MV-4-11 (cell line): ENCODE measurements at regions not wholly inside any gene's neighbourhood (a gene's known extent, or its start where the extent isn't known, plus 50 kb on each side); places are given as distances from the start of the nearest gene placed in this dataset.
"Not testable (repeated sequence)": the region's sequence is repeated elsewhere in the genome, so short reads cannot be mapped to it uniquely, and the experiment has no call there.

Experiments used
- DNase-seq: peaks from one replicate; lab custom pipeline; 2025; lab: John Stamatoyannopoulos, UW

- no peak for DNase-seq
These were observed 1588.5 kb upstream of the PIK3C3 start for GRCh38 chr18:40366521-40366920.

GRCh38 chr18:40365526-40365925 lies 1589.5 kb upstream of the PIK3C3 start:
- peak; percentile 17 for DNase-seq

GRCh38 chr18:40360558-40360957 lies 1594.5 kb upstream of the PIK3C3 start:
- DNase-seq = no peak

- no peak for DNase-seq
These were observed 1597.5 kb upstream of the PIK3C3 start for GRCh38 chr18:40357536-40357935.

- DNase-seq = no peak
These were observed 1598.9 kb upstream of the PIK3C3 start for GRCh38 chr18:40356168-40356567.

- DNase-seq = no peak
These were observed 1599.3 kb upstream of the PIK3C3 start for GRCh38 chr18:40355726-40356125.

GRCh38 chr18:40348196-40348595 lies 1606.8 kb upstream of the PIK3C3 start:
- no peak for DNase-seq

GRCh38 chr18:40347261-40347660 lies 1607.8 kb upstream of the PIK3C3 start:
- DNase-seq = no peak

GRCh38 chr18:40346146-40346545 lies 1608.9 kb upstream of the PIK3C3 start:
- DNase-seq = no peak

- DNase-seq = no peak
These were observed 1613.3 kb upstream of the PIK3C3 start for GRCh38 chr18:40341701-40342100.

GRCh38 chr18:40338284-40338683 lies 1616.8 kb upstream of the PIK3C3 start:
- no peak for DNase-seq

- DNase-seq = no peak
These were observed 1628.0 kb upstream of the PIK3C3 start for GRCh38 chr18:40326985-40327384.

- no peak for DNase-seq
These were observed 1629.0 kb upstream of the PIK3C3 start for GRCh38 chr18:40325988-40326387.

- DNase-seq = no peak
These were observed 1640.8 kb upstream of the PIK3C3 start for GRCh38 chr18:40314199-40314598.

GRCh38 chr18:40313030-40313642 lies 1641.9 kb upstream of the PIK3C3 start:
- DNase-seq = no peak

- DNase-seq = no peak
These were observed 1647.4 kb upstream of the PIK3C3 start for GRCh38 chr18:40307627-40308026.

GRCh38 chr18:40296717-40297413 lies 1658.2 kb upstream of the PIK3C3 start:
- no peak for DNase-seq

GRCh38 chr18:40292985-40293710 lies 1661.9 kb upstream of the PIK3C3 start:
- no peak for DNase-seq

GRCh38 chr18:40283560-40283959 lies 1671.5 kb upstream of the PIK3C3 start:
- DNase-seq = no peak

- DNase-seq = not testable (repeated sequence)
These were observed 1673.7 kb upstream of the PIK3C3 start for GRCh38 chr18:40281356-40281755.

- DNase-seq = no peak
These were observed 1680.3 kb upstream of the PIK3C3 start for GRCh38 chr18:40274618-40275196.

GRCh38 chr18:40272630-40273231 lies 1682.3 kb upstream of the PIK3C3 start:
- no peak for DNase-seq
